Stimulated activated CD8-positive, alpha-beta memory T cell treated with anti-CD3 and anti-CD28 coated beads, Interleukin-7, amount 100 ng/mL, for 48 hours (primary cell): ENCODE measurements at regions not wholly inside any gene's neighbourhood (a gene's known extent, or its start where the extent isn't known, plus 50 kb on each side); places are given as distances from the start of the nearest gene placed in this dataset.
"Not testable (repeated sequence)": the region's sequence is repeated elsewhere in the genome, so short reads cannot be mapped to it uniquely, and the experiment has no call there.

Experiments used
- DNase-seq, 2 donors: peaks; one replicate each; pipeline ENCODE4 v3.0.0-alpha.2; 2020; ENCODE audit warnings: low read depth in 1 of 2; ENCODE audit errors: extremely low read depth in 1 of 2

GRCh38 chr6:120384671-120385070 lies 949.6 kb downstream of the TBC1D32 start:
- DNase-seq, result no peak

GRCh38 chr6:120383681-120384080 lies 950.6 kb downstream of the TBC1D32 start:
- DNase-seq, result no peak

GRCh38 chr6:120378582-120379220 lies 955.6 kb downstream of the TBC1D32 start:
- DNase-seq, result no peak

GRCh38 chr6:120373185-120373584 lies 961.1 kb downstream of the TBC1D32 start:
- DNase-seq, result no peak

- no peak for DNase-seq
Observed at GRCh38 chr6:120363429-120363828, 970.9 kb downstream of the TBC1D32 start.

- DNase-seq, result not testable (repeated sequence)
Observed at GRCh38 chr6:120358535-120358934, 975.7 kb downstream of the TBC1D32 start.

- no peak for DNase-seq
Observed at GRCh38 chr6:120357447-120357846, 976.8 kb downstream of the TBC1D32 start.

- no peak for DNase-seq
Observed at GRCh38 chr6:120355822-120356221, 978.5 kb downstream of the TBC1D32 start.

GRCh38 chr6:120354452-120355098 lies 979.7 kb downstream of the TBC1D32 start:
- no peak for DNase-seq

- no peak for DNase-seq
Observed at GRCh38 chr6:120352491-120352890, 981.8 kb downstream of the TBC1D32 start.

GRCh38 chr6:120348926-120349325 lies 985.4 kb downstream of the TBC1D32 start:
- no peak for DNase-seq

- DNase-seq, result no peak
Observed at GRCh38 chr6:120328521-120328920, 979.0 kb upstream of the MAN1A1 start.

- DNase-seq, result no peak
Observed at GRCh38 chr6:120320481-120321162, 971.1 kb upstream of the MAN1A1 start.

GRCh38 chr6:120304223-120304622 lies 954.7 kb upstream of the MAN1A1 start:
- no peak for DNase-seq

GRCh38 chr6:120303527-120303926 lies 954.0 kb upstream of the MAN1A1 start:
- no peak for DNase-seq

- DNase-seq, result no peak
Observed at GRCh38 chr6:120302041-120302440, 952.5 kb upstream of the MAN1A1 start.

GRCh38 chr6:120290964-120291363 lies 941.4 kb upstream of the MAN1A1 start:
- DNase-seq, result no peak

GRCh38 chr6:120282005-120282404 lies 932.4 kb upstream of the MAN1A1 start:
- DNase-seq, result no peak

GRCh38 chr6:120279466-120280167 lies 930.1 kb upstream of the MAN1A1 start:
- DNase-seq, result no peak

- no peak for DNase-seq
Observed at GRCh38 chr6:120278689-120279396, 929.3 kb upstream of the MAN1A1 start.

- no peak for DNase-seq
Observed at GRCh38 chr6:120274547-120274946, 925.0 kb upstream of the MAN1A1 start.
